ENCODE measurements at regions not wholly inside any gene's neighbourhood (a gene's known extent, or its start where the extent isn't known, plus 50 kb on each side); places are given as distances from the start of the nearest gene placed in this dataset.
"Not testable (repeated sequence)": the region's sequence is repeated elsewhere in the genome, so short reads cannot be mapped to it uniquely, and the experiment has no call there.

DNA sequence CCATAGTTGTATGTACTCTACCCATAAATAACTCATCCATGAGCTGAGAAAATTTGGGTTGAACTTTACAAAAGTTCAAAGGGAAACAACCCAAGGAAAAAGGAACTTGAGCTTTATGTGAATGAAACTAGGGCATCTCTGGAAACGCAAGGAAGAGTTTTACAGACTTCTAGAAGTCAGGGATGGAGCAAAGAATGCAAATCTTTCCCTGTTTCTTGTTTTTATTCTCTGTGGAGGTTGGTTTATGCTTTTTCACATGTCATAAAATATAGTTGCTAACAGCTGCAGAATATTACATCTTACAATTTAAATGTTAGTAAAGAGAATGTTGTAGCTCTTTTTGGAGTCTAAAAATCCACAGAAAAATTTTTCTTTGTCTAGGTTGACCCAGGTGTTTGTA is 754.1 kb downstream of the PCDH7 start:
- TF ChIP-seq, protein P1, sequence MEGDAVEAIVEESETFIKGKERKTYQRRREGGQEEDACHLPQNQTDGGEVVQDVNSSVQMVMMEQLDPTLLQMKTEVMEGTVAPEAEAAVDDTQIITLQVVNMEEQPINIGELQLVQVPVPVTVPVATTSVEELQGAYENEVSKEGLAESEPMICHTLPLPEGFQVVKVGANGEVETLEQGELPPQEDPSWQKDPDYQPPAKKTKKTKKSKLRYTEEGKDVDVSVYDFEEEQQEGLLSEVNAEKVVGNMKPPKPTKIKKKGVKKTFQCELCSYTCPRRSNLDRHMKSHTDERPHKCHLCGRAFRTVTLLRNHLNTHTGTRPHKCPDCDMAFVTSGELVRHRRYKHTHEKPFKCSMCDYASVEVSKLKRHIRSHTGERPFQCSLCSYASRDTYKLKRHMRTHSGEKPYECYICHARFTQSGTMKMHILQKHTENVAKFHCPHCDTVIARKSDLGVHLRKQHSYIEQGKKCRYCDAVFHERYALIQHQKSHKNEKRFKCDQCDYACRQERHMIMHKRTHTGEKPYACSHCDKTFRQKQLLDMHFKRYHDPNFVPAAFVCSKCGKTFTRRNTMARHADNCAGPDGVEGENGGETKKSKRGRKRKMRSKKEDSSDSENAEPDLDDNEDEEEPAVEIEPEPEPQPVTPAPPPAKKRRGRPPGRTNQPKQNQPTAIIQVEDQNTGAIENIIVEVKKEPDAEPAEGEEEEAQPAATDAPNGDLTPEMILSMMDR (IDR thresholded peaks at IDR 0.05; ENCODE audit: borderline replicate concordance, insufficient read depth, low read depth, low read length) = no peak
- no peak overlapping the region for H3K4me3 ChIP-seq (ENCODE audit: low read depth, low read length)

DNA sequence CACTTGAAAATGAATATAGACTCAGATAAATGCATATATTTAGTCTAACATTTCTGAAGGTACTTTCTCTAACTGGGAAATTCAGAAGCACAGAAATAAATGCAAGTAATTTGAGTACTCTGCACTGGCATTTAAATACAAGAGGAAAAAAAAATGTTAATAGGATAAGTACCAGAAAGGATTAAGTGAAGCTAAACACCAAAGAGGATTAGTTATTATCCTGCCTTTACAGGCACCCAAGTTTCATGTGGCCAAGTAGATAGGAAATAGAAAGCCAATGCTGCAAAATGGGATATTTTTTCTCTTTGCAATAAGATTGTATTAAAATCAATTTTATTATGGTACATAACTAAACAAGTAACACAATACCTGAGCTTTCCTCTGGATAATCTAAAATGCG is 762.5 kb downstream of the PCDH7 start:
- H3K4me3 ChIP-seq (ENCODE audit: low read depth, low read length) = no peak overlapping the region
- TF ChIP-seq, protein P1 (IDR thresholded peaks at IDR 0.05; ENCODE audit: borderline replicate concordance, insufficient read depth, low read depth, low read length) = no peak

DNA sequence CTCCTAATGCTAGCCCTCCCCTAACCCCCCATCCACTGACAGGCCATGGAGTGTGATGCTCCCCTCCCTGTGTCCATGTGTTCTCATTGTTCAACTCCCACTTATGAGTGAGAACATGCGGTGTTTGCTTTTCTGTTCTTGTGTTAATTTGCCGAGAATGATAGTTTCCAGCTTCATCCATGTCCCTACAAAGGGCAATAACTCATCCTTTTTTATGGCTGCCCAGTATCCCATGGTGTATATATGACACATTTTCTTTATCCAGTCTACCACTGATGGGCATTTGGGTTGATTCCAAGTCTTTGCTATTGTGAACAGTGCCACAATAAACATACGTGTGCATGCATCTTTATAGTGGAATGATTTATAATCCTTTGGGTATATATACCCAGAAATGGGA is 779.0 kb downstream of the PCDH7 start:
- H3K4me3 ChIP-seq (ENCODE audit: low read depth, low read length) = not testable (repeated sequence)

DNA sequence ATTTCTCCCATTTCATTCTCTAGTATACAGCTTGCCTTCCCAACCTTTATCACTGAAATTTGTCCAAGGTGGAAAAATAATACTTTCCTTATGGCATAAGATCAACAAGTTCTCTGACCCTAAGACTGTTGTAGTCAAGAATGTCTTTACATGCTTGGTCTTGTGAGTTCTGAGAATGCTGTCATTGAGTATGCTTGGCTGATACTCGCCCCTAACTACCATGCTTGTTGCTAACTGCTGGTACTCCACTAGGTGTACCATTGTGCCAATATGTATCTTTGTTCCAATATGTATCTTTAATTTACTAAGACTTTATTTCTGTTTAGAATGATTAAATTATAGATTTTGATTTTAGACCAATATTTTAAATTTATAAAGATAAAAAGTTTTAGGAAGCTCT is 796.4 kb downstream of the PCDH7 start:
- no peak overlapping the region for H3K4me3 ChIP-seq (ENCODE audit: low read depth, low read length)
- TF ChIP-seq, protein P1 (IDR thresholded peaks at IDR 0.05; ENCODE audit: borderline replicate concordance, insufficient read depth, low read depth, low read length) = no peak

DNA sequence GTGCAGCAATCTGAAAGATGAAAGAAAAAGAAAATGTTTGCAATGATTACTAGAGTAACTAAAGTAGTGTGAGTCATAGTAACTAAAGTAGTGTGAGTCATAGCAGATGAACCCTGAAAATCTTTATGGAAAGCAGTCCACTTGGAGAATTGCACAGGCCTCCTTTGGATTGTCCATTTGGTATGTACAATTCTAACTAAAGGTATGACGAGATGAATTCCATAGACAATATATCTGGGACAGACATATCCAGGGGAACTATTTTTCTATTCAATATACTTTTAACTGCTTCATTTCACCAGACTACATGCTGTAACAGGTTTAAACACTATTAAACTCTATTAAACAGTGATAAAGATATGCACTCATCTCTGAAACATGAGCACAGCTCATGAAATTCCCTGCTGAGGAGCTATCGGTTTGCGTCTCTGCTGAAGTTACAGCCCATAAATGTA is 798.7 kb downstream of the PCDH7 start:
- TF ChIP-seq, protein P1 (IDR thresholded peaks at IDR 0.05; ENCODE audit: borderline replicate concordance, insufficient read depth, low read depth, low read length) = no peak
- no peak overlapping the region for H3K4me3 ChIP-seq (ENCODE audit: low read depth, low read length)

DNA sequence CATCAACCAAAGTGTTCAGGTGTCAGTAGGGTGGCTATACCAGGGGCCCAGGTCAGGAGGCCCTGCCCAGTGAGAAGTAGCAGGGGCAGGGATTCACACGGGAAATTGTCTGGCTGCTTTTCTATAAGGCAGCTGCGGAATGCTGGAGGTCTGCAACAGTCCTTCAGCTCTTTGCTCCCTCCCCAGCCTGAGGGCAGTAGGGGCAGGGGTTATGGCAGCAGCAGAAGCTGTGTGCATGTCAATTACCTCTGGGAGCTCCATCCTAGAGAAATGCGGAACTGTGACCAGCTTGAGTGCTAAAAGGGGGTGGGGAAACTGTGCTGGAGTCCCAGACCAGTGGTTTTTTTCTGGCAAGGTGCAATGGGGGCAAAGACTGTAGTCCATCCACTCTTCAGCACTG is 810.4 kb downstream of the PCDH7 start:
- no peak overlapping the region for H3K4me3 ChIP-seq (ENCODE audit: low read depth, low read length)
- TF ChIP-seq, protein P1 (IDR thresholded peaks at IDR 0.05; ENCODE audit: borderline replicate concordance, insufficient read depth, low read depth, low read length) = no peak

DNA sequence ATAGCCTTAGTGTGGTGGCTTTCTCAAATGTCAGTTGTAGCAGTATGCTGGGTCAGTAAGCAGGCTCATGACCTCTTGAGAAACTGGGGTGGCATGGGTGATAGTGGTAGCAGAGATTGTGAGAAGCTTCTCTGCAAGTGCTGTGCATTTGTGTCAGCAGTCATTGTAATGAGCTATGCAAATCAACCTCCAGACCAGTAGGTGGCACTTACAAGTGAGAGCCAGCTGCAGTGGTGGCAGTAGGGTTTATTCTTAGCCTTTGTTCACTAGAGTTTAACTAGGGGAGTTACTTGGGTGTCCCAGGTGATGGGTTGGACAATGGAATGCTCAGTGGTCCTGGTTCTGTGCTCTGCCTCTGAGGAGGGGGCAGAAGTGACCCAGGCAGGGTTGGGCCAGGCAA is 818.7 kb downstream of the PCDH7 start:
- no peak overlapping the region for H3K4me3 ChIP-seq (ENCODE audit: low read depth, low read length)
- TF ChIP-seq, protein P1 (IDR thresholded peaks at IDR 0.05; ENCODE audit: borderline replicate concordance, insufficient read depth, low read depth, low read length) = no peak

All from GM12875 (cell line).